Esophagus muscularis mucosa (tissue), 3 donors: ENCODE measurements at regions not wholly inside any gene's neighbourhood (a gene's known extent, or its start where the extent isn't known, plus 50 kb on each side); places are given as distances from the start of the nearest gene placed in this dataset.

Experiments used
- POLR2AphosphoS5 ChIP-seq, 2 donors: sonication (generic); formaldehyde crosslinking; IDR thresholded peaks; one replicate each; pipeline ENCODE4 v1.6.1; 2017; ENCODE audit warnings: antibody characterized with exemption in 2 of 2
- TF ChIP-seq, protein P1 (sequence below), 3 experiments: fragments of 200-600 bp in 2 of 3; fragments of 450-650 bp in 1 of 3; sonication (generic) in 2 of 3; IDR thresholded peaks; one replicate each; pipeline ENCODE4 v1.5.1; 2017 to 2019; ENCODE audit warnings: antibody characterized with exemption in 3 of 3, mild to moderate bottlenecking in 2 of 3, moderate library complexity in 1 of 3

DNA sequence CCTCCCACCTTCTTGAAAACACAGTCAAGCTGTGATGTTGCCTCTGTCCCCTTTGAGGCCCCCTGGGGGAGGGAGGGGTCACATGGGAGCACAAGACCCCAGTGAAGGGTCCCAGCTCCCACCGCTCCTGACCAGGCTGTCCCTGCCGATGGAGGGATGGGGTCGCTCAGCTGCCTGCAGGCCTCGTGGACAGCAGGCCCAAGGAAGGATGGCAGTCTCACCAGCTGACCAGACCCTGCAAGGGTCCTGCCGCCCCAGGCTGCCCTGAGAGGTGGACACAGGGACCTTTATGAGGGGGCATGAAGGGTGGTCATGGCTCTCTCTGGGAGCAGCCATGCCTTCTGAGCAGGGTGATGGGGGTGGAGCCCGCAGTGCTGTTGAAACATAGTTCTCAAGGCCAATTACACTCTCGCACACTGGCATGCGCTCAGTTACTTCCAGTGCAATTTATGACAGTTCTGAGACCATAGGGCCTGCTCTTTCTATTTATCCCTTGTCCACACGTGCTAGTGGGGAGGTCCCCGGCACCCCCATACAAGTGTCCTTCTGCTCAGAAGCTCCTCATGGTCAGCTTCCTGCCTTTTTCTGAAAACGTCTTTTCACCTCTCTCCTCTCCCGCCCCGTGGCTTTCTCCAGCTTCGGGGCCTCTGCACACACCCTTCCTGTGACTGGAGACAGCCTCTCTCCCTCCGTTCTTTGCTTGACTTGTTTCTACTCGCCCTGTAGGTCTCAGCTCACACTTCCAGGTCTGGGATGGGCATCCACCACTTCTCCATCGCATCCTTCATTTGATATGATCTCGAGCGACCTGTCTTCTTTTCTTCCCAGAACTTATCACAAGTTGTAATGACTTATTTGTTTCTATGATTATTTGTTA, 313.1 kb downstream of the ADGRD1 start:
- TF ChIP-seq, protein P1, sequence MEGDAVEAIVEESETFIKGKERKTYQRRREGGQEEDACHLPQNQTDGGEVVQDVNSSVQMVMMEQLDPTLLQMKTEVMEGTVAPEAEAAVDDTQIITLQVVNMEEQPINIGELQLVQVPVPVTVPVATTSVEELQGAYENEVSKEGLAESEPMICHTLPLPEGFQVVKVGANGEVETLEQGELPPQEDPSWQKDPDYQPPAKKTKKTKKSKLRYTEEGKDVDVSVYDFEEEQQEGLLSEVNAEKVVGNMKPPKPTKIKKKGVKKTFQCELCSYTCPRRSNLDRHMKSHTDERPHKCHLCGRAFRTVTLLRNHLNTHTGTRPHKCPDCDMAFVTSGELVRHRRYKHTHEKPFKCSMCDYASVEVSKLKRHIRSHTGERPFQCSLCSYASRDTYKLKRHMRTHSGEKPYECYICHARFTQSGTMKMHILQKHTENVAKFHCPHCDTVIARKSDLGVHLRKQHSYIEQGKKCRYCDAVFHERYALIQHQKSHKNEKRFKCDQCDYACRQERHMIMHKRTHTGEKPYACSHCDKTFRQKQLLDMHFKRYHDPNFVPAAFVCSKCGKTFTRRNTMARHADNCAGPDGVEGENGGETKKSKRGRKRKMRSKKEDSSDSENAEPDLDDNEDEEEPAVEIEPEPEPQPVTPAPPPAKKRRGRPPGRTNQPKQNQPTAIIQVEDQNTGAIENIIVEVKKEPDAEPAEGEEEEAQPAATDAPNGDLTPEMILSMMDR (IDR thresholded peaks at IDR 0.05): no peak
- TF ChIP-seq POLR2AphosphoS5 (IDR thresholded peaks at IDR 0.05): no peak
